Activated CD4-positive, alpha-beta T cell treated with anti-CD3 and anti-CD28 coated beads for 1 hour (primary cell): ENCODE measurements at regions not wholly inside any gene's neighbourhood (a gene's known extent, or its start where the extent isn't known, plus 50 kb on each side); places are given as distances from the start of the nearest gene placed in this dataset.

Experiments
- DNase-seq: peaks from one replicate; pipeline ENCODE4 v3.0.0-alpha.2; 2020

GRCh38 chr2:16287831-16288230, 347.5 kb downstream of the MYCN start:
- no peak for DNase-seq

DNA sequence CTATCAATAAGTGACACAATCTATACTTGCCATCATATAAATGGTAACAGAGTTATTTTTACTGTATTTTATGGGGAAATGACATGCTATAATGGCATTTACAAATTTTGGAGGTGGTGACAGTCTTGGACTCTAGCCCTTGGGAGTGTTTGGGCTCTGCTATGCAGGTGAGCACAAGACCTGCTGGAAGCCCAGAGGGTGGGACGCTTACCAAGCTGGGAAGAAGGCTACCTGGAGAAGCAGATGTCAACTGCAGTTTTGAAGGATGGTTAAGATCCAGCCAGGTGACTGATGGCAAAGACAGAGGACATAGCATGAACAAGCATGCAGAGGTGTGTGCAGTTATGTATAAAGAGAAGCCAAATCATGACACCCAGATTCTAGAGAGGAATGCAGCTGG, 346.9 kb downstream of the MYCN start:
- no peak for DNase-seq

- DNase-seq: no peak
Measured at GRCh38 chr2:16285813-16286510, 345.6 kb downstream of the MYCN start.

GRCh38 chr2:16284941-16285625, 344.7 kb downstream of the MYCN start:
- no peak for DNase-seq

- DNase-seq: no peak
Measured at GRCh38 chr2:16283071-16283850, 342.9 kb downstream of the MYCN start.

GRCh38 chr2:16282511-16282910, 342.2 kb downstream of the MYCN start:
- no peak for DNase-seq

DNA sequence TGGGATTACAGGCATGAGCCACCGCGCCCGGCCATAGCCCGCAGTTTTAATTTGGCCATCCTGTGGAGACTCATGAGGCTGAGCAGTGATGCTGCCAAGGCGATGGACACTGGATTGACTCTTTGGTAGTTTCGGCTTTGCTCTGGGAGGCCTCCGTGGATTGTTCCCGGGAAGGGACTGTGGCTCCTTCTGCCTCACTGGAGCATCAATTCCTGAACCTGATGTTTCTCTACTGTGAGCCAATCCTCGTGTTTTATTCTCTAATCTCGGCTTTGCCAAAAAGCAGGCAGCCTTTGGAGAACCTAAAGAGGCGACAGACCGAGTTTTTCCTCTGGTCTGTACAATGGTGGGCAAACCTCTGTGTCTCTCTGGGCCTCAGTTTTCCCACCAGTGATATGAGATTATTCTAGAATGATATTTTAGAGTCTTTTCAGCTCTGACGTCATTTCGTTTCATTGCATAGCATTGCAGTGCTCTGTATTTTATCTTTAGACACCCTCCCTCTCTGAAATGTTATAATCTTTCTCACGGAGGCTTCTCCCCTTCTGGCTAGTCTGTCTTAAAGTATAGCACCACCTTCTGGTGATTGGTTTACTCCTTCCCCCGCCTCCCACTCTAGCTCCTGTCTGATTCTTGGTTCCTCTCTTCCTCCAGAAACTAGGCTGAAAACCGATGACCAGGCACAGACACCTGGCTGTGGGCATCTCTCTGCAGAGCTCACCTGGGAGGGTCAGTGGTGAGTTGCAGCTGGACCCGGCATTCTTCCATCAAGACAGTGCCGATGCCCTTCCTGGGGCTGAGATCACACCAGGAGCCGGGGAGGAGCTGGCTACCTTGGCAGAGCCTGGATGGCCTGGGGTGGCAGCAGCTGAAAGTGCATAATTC, 341.3 kb downstream of the MYCN start:
- DNase-seq: no peak

- no peak for DNase-seq
Measured at GRCh38 chr2:16280081-16280480, 339.7 kb downstream of the MYCN start.

GRCh38 chr2:16279641-16280040, 339.3 kb downstream of the MYCN start:
- no peak for DNase-seq

DNA sequence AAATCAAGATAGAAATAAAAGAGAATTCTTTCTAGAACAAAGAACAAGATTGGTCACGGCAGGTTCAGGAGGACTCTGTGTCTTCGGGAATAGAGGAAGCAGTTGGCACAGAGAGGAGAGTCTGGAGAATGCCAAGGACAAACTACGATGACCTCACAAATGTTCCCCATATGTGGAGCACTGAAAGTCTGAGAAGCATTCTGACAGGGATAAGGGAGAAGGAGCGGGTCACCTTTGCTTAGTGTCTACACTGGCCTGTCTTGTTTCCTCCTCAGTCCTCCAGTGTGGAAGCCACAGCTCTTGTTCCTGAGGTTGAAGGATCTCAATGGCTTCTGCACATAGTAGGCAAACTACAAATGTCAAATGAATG, 338.8 kb downstream of the MYCN start:
- DNase-seq: no peak

- no peak for DNase-seq
Measured at GRCh38 chr2:16278421-16279200, 338.3 kb downstream of the MYCN start.

GRCh38 chr2:16277117-16277516, 336.8 kb downstream of the MYCN start:
- no peak for DNase-seq

- DNase-seq: no peak
Measured at GRCh38 chr2:16275661-16276060, 335.3 kb downstream of the MYCN start.

DNA sequence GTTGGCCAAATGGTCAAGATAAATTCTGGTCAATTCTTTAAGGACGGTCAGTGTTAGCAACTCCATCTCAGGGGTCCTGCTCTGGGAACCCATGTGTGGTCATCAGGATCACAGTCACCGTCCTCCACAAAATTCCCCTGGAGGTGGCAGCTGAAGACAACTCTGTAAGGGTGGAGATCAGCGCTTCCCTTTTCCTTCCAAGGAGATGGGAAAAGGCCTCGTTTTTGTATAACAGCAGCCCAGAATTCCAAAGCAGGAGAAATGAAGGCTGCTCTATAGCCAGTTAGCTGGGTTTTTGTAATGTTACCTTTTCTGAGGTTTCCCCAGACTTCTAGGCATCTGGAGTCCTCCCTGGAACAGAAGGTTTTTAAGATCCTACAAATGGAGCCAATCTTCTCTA, 334.8 kb downstream of the MYCN start:
- DNase-seq: no peak

GRCh38 chr2:16273111-16273510, 332.8 kb downstream of the MYCN start:
- DNase-seq: no peak

DNA sequence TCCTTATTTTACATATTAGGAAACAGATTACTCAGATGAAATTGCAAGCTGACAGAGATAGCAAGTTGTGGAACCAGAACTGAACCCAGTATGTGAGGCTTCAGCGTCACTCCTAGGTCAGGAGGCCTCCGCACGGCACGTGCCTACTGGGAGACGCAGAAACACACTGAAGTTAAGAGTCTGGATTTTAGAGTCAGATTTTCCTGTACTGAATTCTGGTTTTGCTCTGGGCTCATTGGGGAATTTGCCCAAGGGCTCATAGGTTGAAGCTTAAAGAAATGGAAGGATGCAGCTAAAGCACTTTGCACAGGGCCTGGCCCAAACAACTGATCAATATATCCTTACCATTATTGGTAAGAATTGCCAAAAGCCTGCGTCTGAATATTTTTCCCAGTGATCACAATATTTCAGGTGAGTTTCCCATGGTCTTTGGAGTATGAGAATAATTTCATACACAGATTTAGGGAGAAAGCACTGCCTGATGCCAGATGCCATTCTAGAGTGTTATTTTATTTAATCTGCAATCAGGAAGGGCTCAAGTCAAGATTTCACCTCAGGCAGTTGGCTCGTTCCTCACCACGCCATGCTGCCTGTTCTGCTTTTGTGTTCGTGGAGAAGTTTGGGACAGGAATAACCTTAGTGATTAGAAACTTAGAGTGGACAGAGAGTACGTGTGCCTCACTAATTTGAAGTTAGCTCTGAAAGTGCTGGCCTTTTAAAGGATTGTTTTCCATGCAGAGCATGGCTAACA, 331.9 kb downstream of the MYCN start:
- no peak for DNase-seq

DNA sequence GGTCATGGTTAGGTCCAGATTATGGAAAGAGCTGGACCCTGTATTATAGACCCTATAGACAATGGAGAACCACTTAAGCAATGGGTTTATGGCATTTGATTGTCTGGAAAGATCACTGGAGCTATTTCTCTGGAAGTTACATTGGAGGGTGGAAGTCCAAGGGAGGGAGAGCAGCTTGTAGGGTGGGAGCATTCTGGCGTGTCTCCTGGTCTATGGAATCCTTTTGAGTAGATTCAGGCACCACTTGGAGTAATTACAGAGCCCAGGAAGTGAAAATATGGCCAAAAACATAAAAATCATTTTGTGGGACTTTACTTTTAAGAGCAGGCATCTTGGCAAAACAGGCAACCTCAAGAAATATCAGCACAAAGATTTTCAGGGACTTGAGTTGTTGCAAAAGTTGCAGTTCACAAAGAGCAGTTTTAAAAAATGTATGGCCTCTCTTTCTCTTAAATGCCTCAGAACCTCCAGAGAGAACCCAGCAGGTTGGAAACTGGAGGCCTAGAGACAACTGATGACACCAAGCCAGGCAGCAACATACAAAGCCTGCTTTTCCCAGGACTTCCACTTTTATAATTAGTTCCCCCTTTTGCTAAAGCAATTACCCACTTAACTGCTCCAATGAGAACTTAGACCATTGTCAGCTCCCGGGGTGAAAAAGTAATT, 331.0 kb downstream of the MYCN start:
- DNase-seq: no peak

- DNase-seq: no peak
Measured at GRCh38 chr2:16270441-16270840, 330.1 kb downstream of the MYCN start.

- DNase-seq: no peak
Measured at GRCh38 chr2:16268301-16269000, 328.1 kb downstream of the MYCN start.

DNA sequence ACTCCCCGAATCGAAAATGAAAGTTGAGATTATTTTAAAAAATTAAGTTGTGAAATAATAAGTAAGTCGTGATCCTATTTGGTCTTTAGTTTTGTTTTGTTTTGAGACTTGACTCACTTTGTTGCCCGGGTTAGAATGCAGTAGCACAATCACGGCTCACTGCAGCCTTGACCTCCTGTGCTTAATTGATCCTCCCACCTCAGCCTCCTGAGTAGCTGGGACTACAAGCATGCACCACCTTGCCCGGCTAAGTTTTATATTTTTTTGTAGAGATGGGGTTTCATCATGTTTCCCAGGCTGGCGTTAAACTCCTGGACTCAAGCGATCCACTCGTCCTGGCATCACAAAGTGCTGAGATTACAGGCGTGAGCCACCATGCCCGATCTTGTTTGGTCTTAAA, 326.2 kb downstream of the MYCN start:
- no peak for DNase-seq
